ENCODE measurements at regions not wholly inside any gene's neighbourhood (a gene's known extent, or its start where the extent isn't known, plus 50 kb on each side); places are given as distances from the start of the nearest gene placed in this dataset.

GRCh38 chr2:79368116-79368630 lies 144.7 kb upstream of the CTNNA2 start:
- DNase-seq (ENCODE audit: low read depth, low spot score) (no peak), FAIRE-seq (no peak)
- no peak overlapping the region for H3K4me2 ChIP-seq (ENCODE audit: control insufficient read depth, extremely low read depth, insufficient read depth, low read depth, low read length)
- H3K79me2 ChIP-seq (ENCODE audit: control insufficient read depth, insufficient read depth, low read length), result no peaks in the 10 kb centered on the region
- no peak overlapping the region for H2AFZ ChIP-seq (ENCODE audit: control insufficient read depth, low read length)
- H3K9ac ChIP-seq (ENCODE audit: control insufficient read depth, extremely low read depth, insufficient read depth, low read length), result no peak overlapping the region
- no peaks in the 10 kb centered on the region for H3K9me3 ChIP-seq (ENCODE audit: control insufficient read depth, low read depth, low read length)
- H3K27me3 ChIP-seq (ENCODE audit: control insufficient read depth, extremely low read depth, insufficient read depth, low read length), result no peaks in the 10 kb centered on the region
- no peaks in the 10 kb centered on the region for H3K9me1 ChIP-seq (ENCODE audit: control insufficient read depth, extremely low read depth, insufficient read depth, low read length)
- H3K4me1 ChIP-seq (ENCODE audit: control insufficient read depth, extremely low read depth, insufficient read depth, low read length), result no peaks in the 10 kb centered on the region
- dilution Hi-C loops (cut with MboI; ENCODE audit: extremely low pct_ligation_motif_present, low sequenced_read_pairs), result no loop called here
- no peaks in the 10 kb centered on the region for H4K20me1 ChIP-seq (ENCODE audit: control insufficient read depth, extremely low read depth, insufficient read depth, low read length)
- TF ChIP-seq EZH2 (IDR thresholded peaks at IDR 0.05; ENCODE audit: low read length) (no peak), CTCF (optimal IDR thresholded peaks at IDR 0.05 in 1 of 3, IDR thresholded peaks at IDR 0.05 in 1 of 3, conservative IDR thresholded peaks at IDR 0.05 in 1 of 3; ENCODE audit: extremely low read depth in 1 of 3, insufficient read depth in 2 of 3, low read length in 3 of 3) (no peak)
- no peak overlapping the region for H3K4me3 ChIP-seq (ENCODE audit: control insufficient read depth in 2 of 3, extremely low read depth in 1 of 3, insufficient read depth in 2 of 3, low read depth in 1 of 3, low read length in 3 of 3)
- H3K27ac ChIP-seq (ENCODE audit: control insufficient read depth, insufficient read depth, low read length), result no peak overlapping the region
- H3K36me3 ChIP-seq (ENCODE audit: control insufficient read depth in 2 of 2, extremely low read depth in 1 of 2, insufficient read depth in 2 of 2, low read length in 2 of 2), result no peaks in the 10 kb centered on the region

DNA sequence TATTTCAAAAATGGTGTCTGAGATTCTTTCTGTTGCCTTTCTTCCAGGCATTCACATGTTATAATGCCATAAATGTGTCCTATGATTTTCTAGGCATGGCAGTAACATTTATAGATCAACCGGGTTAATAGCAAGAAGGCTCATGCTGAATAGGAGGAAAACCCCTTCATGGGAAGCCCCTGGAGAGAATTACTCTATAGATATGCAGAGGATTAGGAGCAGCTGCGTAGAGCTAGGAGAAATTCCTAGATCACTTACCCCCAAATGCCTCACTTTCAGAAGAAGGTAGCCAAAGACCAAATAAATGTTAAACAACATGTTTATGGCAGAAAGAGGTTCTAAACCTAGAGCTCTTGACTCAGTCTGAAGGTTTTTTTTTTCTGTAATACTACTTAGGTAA lies 153.4 kb upstream of the CTNNA2 start:
- no peak for FAIRE-seq
- Histone ChIP-seq H3K36me3 (ENCODE audit: control insufficient read depth in 2 of 2, extremely low read depth in 1 of 2, insufficient read depth in 2 of 2, low read length in 2 of 2) (no peaks in the 10 kb centered on the region), H3K4me1 (ENCODE audit: control insufficient read depth, extremely low read depth, insufficient read depth, low read length) (no peaks in the 10 kb centered on the region), H3K27me3 (ENCODE audit: control insufficient read depth, extremely low read depth, insufficient read depth, low read length) (no peaks in the 10 kb centered on the region), H3K4me3 (ENCODE audit: control insufficient read depth in 2 of 3, extremely low read depth in 1 of 3, insufficient read depth in 2 of 3, low read depth in 1 of 3, low read length in 3 of 3) (no peak overlapping the region), H3K9ac (ENCODE audit: control insufficient read depth, extremely low read depth, insufficient read depth, low read length) (no peak overlapping the region), H4K20me1 (ENCODE audit: control insufficient read depth, extremely low read depth, insufficient read depth, low read length) (no peaks in the 10 kb centered on the region), H3K9me3 (ENCODE audit: control insufficient read depth, low read depth, low read length) (no peaks in the 10 kb centered on the region), H3K79me2 (ENCODE audit: control insufficient read depth, insufficient read depth, low read length) (no peaks in the 10 kb centered on the region), H3K27ac (ENCODE audit: control insufficient read depth, insufficient read depth, low read length) (no peak overlapping the region), H3K4me2 (ENCODE audit: control insufficient read depth, extremely low read depth, insufficient read depth, low read depth, low read length) (no peak overlapping the region), H2AFZ (ENCODE audit: control insufficient read depth, low read length) (no peak overlapping the region), H3K9me1 (ENCODE audit: control insufficient read depth, extremely low read depth, insufficient read depth, low read length) (no peaks in the 10 kb centered on the region)
- DNase-seq (ENCODE audit: low read depth, low spot score), result no peak
- dilution Hi-C loops (cut with MboI; ENCODE audit: extremely low pct_ligation_motif_present, low sequenced_read_pairs), result no loop called here
- TF ChIP-seq EZH2 (IDR thresholded peaks at IDR 0.05; ENCODE audit: low read length) (no peak), CTCF (optimal IDR thresholded peaks at IDR 0.05 in 1 of 3, IDR thresholded peaks at IDR 0.05 in 1 of 3, conservative IDR thresholded peaks at IDR 0.05 in 1 of 3; ENCODE audit: extremely low read depth in 1 of 3, insufficient read depth in 2 of 3, low read length in 3 of 3) (no peak)

Measured in keratinocyte (primary cell).